Lung (tissue), 11 donors: ENCODE measurements at regions not wholly inside any gene's neighbourhood (a gene's known extent, or its start where the extent isn't known, plus 50 kb on each side); places are given as distances from the start of the nearest gene placed in this dataset.
"Not testable (repeated sequence)": the region's sequence is repeated elsewhere in the genome, so short reads cannot be mapped to it uniquely, and the experiment has no call there.

Source experiments
- ATAC-seq: fragments of 200-7000 bp; cut with Tn5 transposase; one replicate; pipeline ENCODE4 v1.9.1; 2020; ENCODE audit warnings: moderate number of reproducible peaks; ENCODE audit not compliant: insufficient read depth, low FRiP score
- DNase-seq, 3 donors: peaks; one replicate each; pipeline ENCODE4 v3.0.0-alpha.2; 2013 to 2017
- H3K27ac ChIP-seq, 2 donors: one replicate each; pipeline ENCODE4 v1.5.1; 2013; ENCODE audit warnings: mild to moderate bottlenecking in 2 of 2, moderate library complexity in 2 of 2, control low read depth in 1 of 2, inconsistent platforms in 1 of 2, low read depth in 1 of 2, low read length in 1 of 2
- H3K27me3 ChIP-seq, 3 donors: one replicate each; pipeline ENCODE4 v1.5.1; 2013; ENCODE audit warnings: low read length in 2 of 3; ENCODE audit not compliant: control insufficient read depth in 3 of 3, insufficient read depth in 3 of 3
- H3K36me3 ChIP-seq, 4 donors: one replicate each; pipeline ENCODE4 v1.5.1; 2013; ENCODE audit warnings: low read length in 4 of 4, mild to moderate bottlenecking in 1 of 4, moderate library complexity in 1 of 4; ENCODE audit not compliant: control insufficient read depth in 4 of 4, insufficient read depth in 4 of 4
- H3K4me1 ChIP-seq, 5 donors: one replicate each; pipeline ENCODE4 v1.5.1; 2013; ENCODE audit warnings: low read length in 5 of 5, mild to moderate bottlenecking in 2 of 5, moderate library complexity in 1 of 5; ENCODE audit not compliant: control insufficient read depth in 5 of 5, insufficient read depth in 5 of 5
- H3K4me3 ChIP-seq: one replicate; pipeline ENCODE4 v1.5.1; 2013; ENCODE audit warnings: mild to moderate bottlenecking, control low read depth, moderate library complexity
- H3K9ac ChIP-seq, 2 donors: one replicate each; pipeline ENCODE4 v1.5.1; 2013; ENCODE audit warnings: low read length in 2 of 2, control low read depth in 1 of 2; ENCODE audit not compliant: insufficient read depth in 1 of 2
- H3K9me3 ChIP-seq, 4 donors: one replicate each; pipeline ENCODE4 v1.5.1; 2013; ENCODE audit warnings: low read length in 3 of 4, mild to moderate bottlenecking in 1 of 4, moderate library complexity in 1 of 4; ENCODE audit not compliant: control insufficient read depth in 4 of 4, insufficient read depth in 3 of 4
- WGBS, 2 donors: extraction: QIAGEN DNeasy Blood & Tissue Kit; methylation state at CpG; one replicate each; pipeline ENCODE4 v1.1.7; 2013; 5-methylcytosine and 5-hydroxymethylcytosine counted together
- TF ChIP-seq, protein P1 (sequence below): IDR thresholded peaks from 2 replicates; pipeline ENCODE4 v1.5.1; 2012; ENCODE audit warnings: mild to moderate bottlenecking; ENCODE audit errors: control extremely low read depth, extremely low read depth
- donor health status: control.
- donor health status: control.
- donor health status: Bipolar disorder and iron deficiency.
- donor health status: healthy.
- donor health status: DM: yes; HTN: yes; CAD: no.

DNA sequence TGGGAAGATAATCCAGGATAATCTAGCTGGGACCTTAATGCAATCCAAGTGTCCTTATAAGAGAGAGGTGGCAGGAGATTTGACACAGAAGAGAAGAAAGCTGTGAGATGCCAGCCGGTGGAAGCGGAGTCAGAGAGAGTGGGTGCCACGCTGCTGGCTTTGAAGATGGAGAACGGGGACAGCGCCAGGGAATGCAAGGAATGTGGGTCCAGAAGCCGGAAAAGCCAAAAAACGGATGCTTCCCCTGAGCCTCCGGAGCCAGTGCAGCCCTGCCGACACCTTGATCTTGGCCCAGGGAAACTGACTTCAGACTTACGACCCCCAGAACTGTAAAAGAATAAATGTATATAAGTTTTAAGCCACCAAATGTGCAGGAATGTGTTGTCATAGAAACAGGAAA lies 152.6 kb downstream of the ZNF281 start:
- Histone ChIP-seq H3K36me3 (no peaks in the 10 kb centered on the region), H3K4me1 (no peaks in the 10 kb centered on the region), H3K27me3 (no peaks in the 10 kb centered on the region), H3K9me3 (no peaks in the 10 kb centered on the region), H3K9ac (no peak overlapping the region), H3K27ac (no peak overlapping the region), H3K4me3 (no peak overlapping the region)
- TF ChIP-seq, protein P1, sequence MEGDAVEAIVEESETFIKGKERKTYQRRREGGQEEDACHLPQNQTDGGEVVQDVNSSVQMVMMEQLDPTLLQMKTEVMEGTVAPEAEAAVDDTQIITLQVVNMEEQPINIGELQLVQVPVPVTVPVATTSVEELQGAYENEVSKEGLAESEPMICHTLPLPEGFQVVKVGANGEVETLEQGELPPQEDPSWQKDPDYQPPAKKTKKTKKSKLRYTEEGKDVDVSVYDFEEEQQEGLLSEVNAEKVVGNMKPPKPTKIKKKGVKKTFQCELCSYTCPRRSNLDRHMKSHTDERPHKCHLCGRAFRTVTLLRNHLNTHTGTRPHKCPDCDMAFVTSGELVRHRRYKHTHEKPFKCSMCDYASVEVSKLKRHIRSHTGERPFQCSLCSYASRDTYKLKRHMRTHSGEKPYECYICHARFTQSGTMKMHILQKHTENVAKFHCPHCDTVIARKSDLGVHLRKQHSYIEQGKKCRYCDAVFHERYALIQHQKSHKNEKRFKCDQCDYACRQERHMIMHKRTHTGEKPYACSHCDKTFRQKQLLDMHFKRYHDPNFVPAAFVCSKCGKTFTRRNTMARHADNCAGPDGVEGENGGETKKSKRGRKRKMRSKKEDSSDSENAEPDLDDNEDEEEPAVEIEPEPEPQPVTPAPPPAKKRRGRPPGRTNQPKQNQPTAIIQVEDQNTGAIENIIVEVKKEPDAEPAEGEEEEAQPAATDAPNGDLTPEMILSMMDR: no peak
- 63 to 74% methylated on average over 10 of the region's 10 CpGs for WGBS, 2 donors
- ATAC-seq (no peak), DNase-seq (no peak)

DNA sequence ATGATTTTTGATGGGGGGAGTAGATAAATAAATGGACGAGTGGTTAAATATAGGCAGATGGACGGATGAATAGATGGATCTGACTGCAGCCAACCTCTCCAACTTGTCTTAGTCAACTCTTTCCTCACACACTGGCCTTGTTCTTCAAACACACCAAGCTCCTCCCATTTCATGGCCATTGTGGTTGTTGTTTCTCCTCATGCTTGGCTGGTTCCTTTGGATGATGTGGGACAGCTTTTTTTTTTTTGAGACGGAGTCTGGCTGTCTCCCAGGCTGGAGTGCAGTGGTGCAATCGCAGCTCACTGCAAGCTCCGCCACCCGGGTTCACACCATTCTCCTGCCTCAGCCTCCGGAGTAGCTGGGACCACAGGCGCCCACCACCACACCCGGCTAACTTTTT lies 155.2 kb downstream of the ZNF281 start:
- 92 to 97% methylated on average over 9 of the region's 9 CpGs for WGBS, 2 donors
- H3K27ac ChIP-seq, H3K36me3 ChIP-seq, H3K9me3 ChIP-seq, H3K27me3 ChIP-seq, DNase-seq, H3K9ac ChIP-seq, H3K4me3 ChIP-seq, ATAC-seq, H3K4me1 ChIP-seq: not testable (repeated sequence)

DNA sequence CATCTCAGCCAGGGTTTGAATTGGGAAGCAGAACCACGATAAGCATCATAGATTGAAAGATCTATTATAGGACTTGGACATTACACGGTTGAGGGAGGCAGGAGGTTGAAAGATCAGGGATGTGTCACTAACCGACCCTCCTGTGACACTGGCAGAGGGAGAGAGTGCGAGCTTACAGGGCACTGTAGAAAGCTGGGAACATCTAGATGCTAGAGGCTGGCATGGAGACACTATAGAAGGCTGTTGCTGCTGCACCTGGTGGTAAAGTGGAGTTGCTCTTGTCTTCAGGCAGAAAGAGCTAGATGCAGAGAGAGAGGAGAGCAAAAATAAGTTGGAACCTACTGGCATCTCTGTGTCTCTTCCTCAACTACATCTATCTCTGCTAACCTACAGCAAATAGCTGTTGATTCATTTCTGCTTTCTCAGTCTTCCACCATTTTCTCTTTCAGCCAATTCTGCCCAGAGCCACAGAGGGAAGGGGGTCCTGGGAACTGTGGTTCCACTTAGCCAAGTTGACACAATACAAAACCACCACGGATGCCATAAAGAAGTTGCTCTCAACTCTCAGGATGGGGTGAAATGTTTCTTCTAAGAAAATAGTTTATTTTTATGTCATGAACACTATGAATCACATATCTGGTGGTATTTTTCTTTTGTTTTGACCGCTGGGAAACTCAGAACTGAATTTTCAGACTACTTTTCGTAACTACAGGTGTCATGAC lies 155.9 kb downstream of the ZNF281 start:
- 84 to 89% methylated on average over 7 of the region's 7 CpGs for WGBS, 2 donors
- Histone ChIP-seq H3K36me3 (no peaks in the 10 kb centered on the region), H3K4me3 (no peak overlapping the region), H3K4me1 (no peaks in the 10 kb centered on the region), H3K9ac (no peak overlapping the region), H3K27ac (no peak overlapping the region), H3K9me3 (no peaks in the 10 kb centered on the region), H3K27me3 (no peaks in the 10 kb centered on the region)
- ATAC-seq (no peak), DNase-seq (no peak)
- TF ChIP-seq, protein P1: no peak

DNA sequence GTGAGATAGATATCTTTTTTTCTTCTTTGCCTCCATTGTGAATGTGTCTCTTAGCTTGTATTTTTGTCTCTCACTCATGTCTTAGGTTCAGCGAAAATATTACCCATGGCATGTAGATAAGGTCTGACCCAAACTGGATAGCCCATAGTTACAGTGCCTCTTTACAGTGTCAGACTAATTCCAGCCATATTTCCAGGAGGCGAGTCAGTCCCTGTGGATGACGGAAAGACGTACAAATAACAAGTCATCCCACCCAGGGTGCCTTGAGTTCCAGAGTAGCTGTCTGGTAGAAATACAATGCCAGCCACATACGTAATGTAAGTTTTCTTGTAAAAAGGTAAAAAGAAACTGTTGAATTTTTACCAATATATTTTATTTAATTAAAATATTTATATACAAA lies 157.3 kb downstream of the ZNF281 start:
- Histone ChIP-seq H3K27me3 (peaks cover 0 to 5% (median 1%) of the 10 kb centered on the region in 3 donors), H3K4me1 (no peaks in the 10 kb centered on the region), H3K36me3 (no peaks in the 10 kb centered on the region), H3K9ac (no peak overlapping the region), H3K9me3 (no peaks in the 10 kb centered on the region), H3K27ac (no peak overlapping the region), H3K4me3 (no peak overlapping the region)
- no peak for DNase-seq
- no peak for ATAC-seq
- 93% methylated on average over 5 of the region's 5 CpGs for WGBS, 2 donors
- TF ChIP-seq, protein P1: no peak
